GM13976 (cell line): ENCODE measurements at regions not wholly inside any gene's neighbourhood (a gene's known extent, or its start where the extent isn't known, plus 50 kb on each side); places are given as distances from the start of the nearest gene placed in this dataset.

ENCODE experiments used
- DNase-seq: peaks from one replicate; pipeline ENCODE4 v3.0.0; 2012; ENCODE audit warnings: low spot score
- CTCF ChIP-seq: IDR thresholded peaks from 2 replicates; pipeline ENCODE4 v1.5.1; 2012; ENCODE audit warnings: borderline replicate concordance, mild to moderate bottlenecking; ENCODE audit not compliant: insufficient read depth; ENCODE audit errors: extremely low read depth, missing control alignments, control extremely low read depth
- in situ Hi-C: fragments of 300-500 bp; cut with MboI; formaldehyde crosslinking; loops from one replicate; pipeline ENCODE4 v1.12.0; 2022; ENCODE audit warnings: low sequenced_read_pairs, mixed read lengths, inconsistent platforms; ENCODE audit not compliant: unreplicated experiment

GRCh38 chr19:31908080-31908479, 437.3 kb upstream of the ZNF507 start:
- in situ Hi-C loops: no loop called here
- DNase-seq: no peak
- TF ChIP-seq CTCF: no peak

- no peak for DNase-seq
- in situ Hi-C loops: no loop called here
- TF ChIP-seq CTCF: no peak
Observed at GRCh38 chr19:31908496-31909225, 436.7 kb upstream of the ZNF507 start.

GRCh38 chr19:31910224-31910623, 435.2 kb upstream of the ZNF507 start:
- in situ Hi-C loops: no loop called here
- DNase-seq: no peak
- no peak for TF ChIP-seq CTCF

- in situ Hi-C loops: no loop called here
- no peak for TF ChIP-seq CTCF
- no peak for DNase-seq
Observed at GRCh38 chr19:31911577-31911976, 433.8 kb upstream of the ZNF507 start.

GRCh38 chr19:31913103-31913661, 432.2 kb upstream of the ZNF507 start:
- in situ Hi-C loops: no loop called here
- TF ChIP-seq CTCF: no peak

GRCh38 chr19:31930401-31930800, 415.0 kb upstream of the ZNF507 start:
- no peak for DNase-seq
- in situ Hi-C loops: no loop called here
- no peak for TF ChIP-seq CTCF

More at GRCh38 chr19:31913103-31913661, 432.2 kb upstream of the ZNF507 start:
- DNase-seq: no peak

GRCh38 chr19:31937983-31938382, 407.4 kb upstream of the ZNF507 start:
- in situ Hi-C loops: no loop called here
- DNase-seq: no peak
- TF ChIP-seq CTCF: no peak
